HCT116 (cell line): ENCODE measurements at regions not wholly inside any gene's neighbourhood (a gene's known extent, or its start where the extent isn't known, plus 50 kb on each side); places are given as distances from the start of the nearest gene placed in this dataset.

ENCODE experiments used
- ATAC-seq: fragments of 200-7000 bp; cut with Tn5 transposase; 2 replicates; pipeline ENCODE4 v1.9.1; 2020; ENCODE audit warnings: mild to moderate bottlenecking, moderate library complexity
- BruUV-seq: library from RNA; stranded (reverse); fragments of 400-500 nt; replicated peaks from 2 replicates; lab custom pipeline; 2021; lab: Mats Ljungman, UMichigan
- CTCF ChIA-PET: fragments of 300-600 bp; sonication (Branson Sonifier 250); formaldehyde crosslinking; loops from one replicate; lab custom pipeline; 2021; ENCODE audit warnings: antibody characterized with exemption; lab: Charles Lee
- POLR2A ChIA-PET: fragments of 300-600, 350-600 bp; sonication (Branson Sonifier 250); formaldehyde crosslinking; loops from one replicate; lab custom pipeline; 2021; ENCODE audit warnings: antibody characterized with exemption; lab: Charles Lee
- RAD21 ChIA-PET, 2 experiments: fragments of 300-600 bp; sonication (Branson Sonifier 250); formaldehyde crosslinking; loops; one replicate each; lab custom pipeline; 2023; ENCODE audit warnings: low total read pairs in 2 of 2; ENCODE audit not compliant: uncharacterized antibody in 2 of 2, unreplicated experiment in 2 of 2, low non-redundant PET in 1 of 2; lab: Charles Lee
- DNase-seq: peaks from one replicate; pipeline ENCODE4 v3.0.0-alpha.2; 2010; ENCODE audit warnings: low read depth, low spot score
- H2AFZ ChIP-seq: fragments of 200-600 bp; shearing (Covaris generic), sonication (generic); 2 replicates; pipeline ENCODE4 v1.6.1; 2017; ENCODE audit warnings: low read depth, mixed run types, mixed read lengths, antibody characterized with exemption, low read length; ENCODE audit not compliant: poor library complexity, severe bottlenecking
- H3K27ac ChIP-seq: 2 replicates; pipeline ENCODE4 v1.5.1; 2012; ENCODE audit warnings: low read depth, low read length
- H3K27me3 ChIP-seq: fragments of 200-600 bp; sonication (generic); 2 replicates; pipeline ENCODE4 v1.6.1; 2016; ENCODE audit warnings: mixed run types, low read length, mixed read lengths; ENCODE audit not compliant: insufficient read depth
- H3K36me3 ChIP-seq, 2 experiments: fragments of 200-500 bp in 1 of 2; fragments of 200-600 bp in 1 of 2; sonication (Bioruptor generic) in 1 of 2; sonication (generic) in 1 of 2; 2 replicates each; pipeline versions ENCODE4 v1.5.1 to v1.6.1; 2014 to 2016; ENCODE audit warnings: low read length in 2 of 2, inconsistent platforms in 1 of 2, mixed read lengths in 1 of 2, mixed run types in 1 of 2; ENCODE audit not compliant: insufficient read depth in 2 of 2, control insufficient read depth in 1 of 2
- H3K4me1 ChIP-seq, 2 experiments: fragments of 200-600 bp in 1 of 2; sonication (generic) in 1 of 2; 2 replicates each; pipeline versions ENCODE4 v1.5.1 to v1.6.1; 2012 to 2017; ENCODE audit warnings: low read length in 2 of 2, inconsistent platforms in 1 of 2, mild to moderate bottlenecking in 1 of 2, mixed read lengths in 1 of 2, mixed run types in 1 of 2, moderate library complexity in 1 of 2; ENCODE audit not compliant: insufficient read depth in 2 of 2, control insufficient read depth in 1 of 2
- H3K4me2 ChIP-seq: fragments of 200-600 bp; sonication (generic); 2 replicates; pipeline ENCODE4 v1.6.1; 2017; ENCODE audit warnings: mixed run types, low read length, mixed read lengths
- H3K4me3 ChIP-seq, 2 experiments: fragments of 200-600 bp in 1 of 2; sonication (generic) in 1 of 2; replicated peaks in 1 of 2; 2 replicates each; pipeline ENCODE4 v1.5.1; 2011 to 2016; ENCODE audit warnings: low read length in 2 of 2, control low read depth in 1 of 2, low read depth in 1 of 2, mild to moderate bottlenecking in 1 of 2, mixed read lengths in 1 of 2, mixed run types in 1 of 2
- H3K79me2 ChIP-seq: fragments of 200-600 bp; sonication (generic); 2 replicates; pipeline ENCODE4 v1.6.1; 2017; ENCODE audit warnings: mild to moderate bottlenecking, mixed run types, low read length, moderate library complexity, mixed read lengths; ENCODE audit not compliant: insufficient read depth
- H3K9ac ChIP-seq: fragments of 200-600 bp; sonication (generic); 2 replicates; pipeline ENCODE4 v1.6.1; 2016; ENCODE audit warnings: low read length, mixed read lengths
- H3K9me2 ChIP-seq: fragments of 200-600 bp; sonication (generic), shearing (Covaris generic); 2 replicates; pipeline ENCODE4 v1.6.1; 2017; ENCODE audit warnings: mixed run types, mild to moderate bottlenecking, moderate library complexity; ENCODE audit not compliant: insufficient read depth
- H3K9me3 ChIP-seq, 2 experiments: fragments of 200-500 bp in 1 of 2; fragments of 200-600 bp in 1 of 2; sonication (Bioruptor generic) in 1 of 2; sonication (generic) in 1 of 2; 2 replicates each; pipeline ENCODE4 v1.6.1; 2014 to 2017; ENCODE audit warnings: low read length in 2 of 2, mixed read lengths in 2 of 2, inconsistent platforms in 1 of 2, low read depth in 1 of 2, mild to moderate bottlenecking in 1 of 2, mixed run types in 1 of 2, moderate library complexity in 1 of 2; ENCODE audit not compliant: control insufficient read depth in 1 of 2, insufficient read depth in 1 of 2
- H4K20me1 ChIP-seq: fragments of 200-600 bp; sonication (generic), shearing (Covaris generic); 2 replicates; pipeline ENCODE4 v1.6.1; 2017; ENCODE audit warnings: mixed run types, mild to moderate bottlenecking, moderate library complexity; ENCODE audit not compliant: insufficient read depth
- ATF3 ChIP-seq: IDR thresholded peaks from 2 replicates; pipeline ENCODE4 v1.6.1; 2012
- CEBPB ChIP-seq: IDR thresholded peaks from 2 replicates; pipeline ENCODE4 v1.6.1; 2012; ENCODE audit warnings: low read depth
- CTCF ChIP-seq, 3 experiments: fragments of 200-600 bp in 1 of 3; sonication (generic) in 1 of 3; IDR thresholded peaks in 2 of 3; conservative IDR thresholded peaks in 1 of 3; 2 replicates each; pipeline ENCODE4 v1.5.1; 2012 to 2017; ENCODE audit warnings: low read depth in 2 of 3, low read length in 2 of 3, antibody characterized with exemption in 1 of 3, borderline replicate concordance in 1 of 3, control low read depth in 1 of 3, mild to moderate bottlenecking in 1 of 3, mixed read lengths in 1 of 3, mixed run types in 1 of 3, moderate library complexity in 1 of 3; ENCODE audit not compliant: insufficient read depth in 1 of 3
- ELF1 ChIP-seq: IDR thresholded peaks from 2 replicates; pipeline ENCODE4 v1.6.1; 2012; ENCODE audit warnings: low read depth, borderline replicate concordance
- EZH2 ChIP-seq: fragments of 200-600 bp; sonication (generic); IDR thresholded peaks from 2 replicates; pipeline ENCODE4 v1.6.1; 2017; ENCODE audit warnings: antibody characterized with exemption, mixed run types
- FOSL1 ChIP-seq: IDR thresholded peaks from 2 replicates; pipeline ENCODE4 v1.6.1; 2012; ENCODE audit warnings: low read depth
- JUND ChIP-seq: IDR thresholded peaks from 2 replicates; pipeline ENCODE4 v1.6.1; 2012
- POLR2AphosphoS5 ChIP-seq: IDR thresholded peaks from 2 replicates; pipeline ENCODE4 v1.6.1; 2011; ENCODE audit warnings: mild to moderate bottlenecking, low read depth, low read length, moderate library complexity
- RAD21 ChIP-seq: IDR thresholded peaks from 2 replicates; pipeline ENCODE4 v1.6.1; 2012; ENCODE audit warnings: low read depth, mild to moderate bottlenecking
- SP1 ChIP-seq: IDR thresholded peaks from 2 replicates; pipeline ENCODE4 v1.6.1; 2012; ENCODE audit warnings: low read depth
- TCF7L2 ChIP-seq: IDR thresholded peaks from 2 replicates; pipeline ENCODE4 v1.7.0; 2011; ENCODE audit warnings: borderline replicate concordance, inconsistent platforms; ENCODE audit not compliant: insufficient read depth, insufficient read length; ENCODE audit errors: extremely low read depth
- ZNF274 ChIP-seq: fragments of 200-500 bp; sonication (Bioruptor generic); IDR thresholded peaks from 2 replicates; pipeline ENCODE4 v1.6.1; 2014; ENCODE audit warnings: mild to moderate bottlenecking, low read depth, low read length, inconsistent platforms
- intact Hi-C: fragments of 100-400 bp; cut with micrococcal nuclease; formaldehyde crosslinking; loops from 2 replicates; pipeline ENCODE4 v1.10.0; 2022
- TF ChIP-seq, protein P1 (sequence below): IDR thresholded peaks from 2 replicates; pipeline ENCODE4 v1.6.1; 2011; ENCODE audit warnings: mild to moderate bottlenecking, low read length, moderate library complexity; ENCODE audit not compliant: insufficient replicate concordance; ENCODE audit errors: extremely low read depth

DNA sequence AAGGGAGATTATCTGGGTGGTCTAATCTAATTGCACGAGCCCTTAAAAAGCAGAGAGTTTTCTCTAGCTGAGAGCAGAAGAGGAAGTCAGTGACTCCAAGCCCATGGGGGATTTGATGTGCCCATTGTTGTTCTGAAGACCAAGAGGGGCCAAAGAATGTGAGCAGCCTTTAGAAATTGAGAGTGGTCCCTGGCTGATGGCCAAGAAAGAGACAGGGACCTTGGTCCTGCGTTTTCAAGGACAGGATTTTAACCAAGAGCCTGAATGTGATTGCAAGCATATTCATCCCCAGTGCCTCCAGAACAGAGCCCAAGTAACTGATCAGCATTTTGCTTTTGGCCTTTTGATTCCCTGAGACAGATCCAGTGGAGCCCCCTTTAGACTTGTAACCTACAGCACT is 1353.9 kb downstream of the AACS start:
- ATAC-seq (no peak), DNase-seq (no peak)
- Histone ChIP-seq H2AFZ (no peak overlapping the region), H3K9ac (no peak overlapping the region), H3K9me3 (peaks cover 6 to 18% of the 10 kb centered on the region in 2 experiments; a peak in 2 of 4 replicates), H3K4me1 (no peaks in the 10 kb centered on the region), H3K36me3 (no peaks in the 10 kb centered on the region), H3K79me2 (no peaks in the 10 kb centered on the region), H3K4me3 (no peak overlapping the region), H3K27me3 (no peaks in the 10 kb centered on the region), H3K4me2 (no peak overlapping the region), H3K27ac (no peak overlapping the region), H4K20me1 (no peaks in the 10 kb centered on the region), H3K9me2 (no peaks in the 10 kb centered on the region)
- TF ChIP-seq, protein P1, sequence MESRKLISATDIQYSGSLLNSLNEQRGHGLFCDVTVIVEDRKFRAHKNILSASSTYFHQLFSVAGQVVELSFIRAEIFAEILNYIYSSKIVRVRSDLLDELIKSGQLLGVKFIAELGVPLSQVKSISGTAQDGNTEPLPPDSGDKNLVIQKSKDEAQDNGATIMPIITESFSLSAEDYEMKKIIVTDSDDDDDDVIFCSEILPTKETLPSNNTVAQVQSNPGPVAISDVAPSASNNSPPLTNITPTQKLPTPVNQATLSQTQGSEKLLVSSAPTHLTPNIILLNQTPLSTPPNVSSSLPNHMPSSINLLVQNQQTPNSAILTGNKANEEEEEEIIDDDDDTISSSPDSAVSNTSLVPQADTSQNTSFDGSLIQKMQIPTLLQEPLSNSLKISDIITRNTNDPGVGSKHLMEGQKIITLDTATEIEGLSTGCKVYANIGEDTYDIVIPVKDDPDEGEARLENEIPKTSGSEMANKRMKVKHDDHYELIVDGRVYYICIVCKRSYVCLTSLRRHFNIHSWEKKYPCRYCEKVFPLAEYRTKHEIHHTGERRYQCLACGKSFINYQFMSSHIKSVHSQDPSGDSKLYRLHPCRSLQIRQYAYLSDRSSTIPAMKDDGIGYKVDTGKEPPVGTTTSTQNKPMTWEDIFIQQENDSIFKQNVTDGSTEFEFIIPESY: no peak
- TF ChIP-seq SP1: no peak
- no peak for TF ChIP-seq TCF7L2
- TF ChIP-seq ZNF274: no peak
- no peak for TF ChIP-seq POLR2AphosphoS5
- RAD21 ChIA-PET: no interaction called here
- intact Hi-C loops: no loop called here
- CTCF ChIA-PET: no interaction called here
- POLR2A ChIA-PET: no interaction called here
- no TSS peak for BruUV-seq

DNA sequence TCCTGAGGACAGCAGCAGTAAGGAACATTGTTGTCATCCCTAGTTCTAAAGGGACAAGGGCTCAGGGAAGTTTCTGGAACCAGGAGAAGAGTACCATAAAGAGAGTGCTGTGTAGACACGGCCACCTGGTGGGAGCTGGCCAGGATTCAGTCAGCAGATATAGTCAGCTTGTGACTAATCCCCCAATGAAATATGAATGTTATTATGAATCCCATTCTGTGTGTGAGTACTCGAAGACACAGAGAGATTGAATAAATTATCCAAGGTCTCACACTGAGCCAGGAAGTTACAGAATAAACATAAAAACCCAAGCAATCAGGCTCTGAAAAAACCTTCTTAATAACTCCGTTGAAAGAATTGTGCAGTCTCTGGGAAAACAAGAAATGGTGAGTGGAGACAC is 1359.5 kb downstream of the AACS start:
- ChIA-PET POLR2A (no interaction called here), CTCF (no interaction called here), RAD21 (no interaction called here)
- TF ChIP-seq CTCF (IDR thresholded peaks at IDR 0.05 in 2 of 3, conservative IDR thresholded peaks at IDR 0.05 in 1 of 3; ENCODE audit: borderline replicate concordance in 1 of 3, insufficient read depth in 1 of 3, low read depth in 2 of 3, low read length in 2 of 3): no peak
- no peak for TF ChIP-seq CEBPB
- TF ChIP-seq FOSL1: no peak
- no peak for TF ChIP-seq ELF1
- TF ChIP-seq ATF3: no peak
- TF ChIP-seq RAD21: no peak
- no peak for TF ChIP-seq JUND
- no peak for TF ChIP-seq POLR2AphosphoS5
- no peak for TF ChIP-seq SP1
- no peak for TF ChIP-seq EZH2
- Histone ChIP-seq H3K9me3 (peaks cover 2 to 26% of the 10 kb centered on the region in 2 experiments; a peak in 2 of 4 replicates), H3K4me1 (no peaks in the 10 kb centered on the region), H3K4me2 (no peak overlapping the region), H3K27me3 (no peaks in the 10 kb centered on the region), H3K9ac (no peak overlapping the region), H4K20me1 (no peaks in the 10 kb centered on the region), H2AFZ (no peak overlapping the region), H3K9me2 (no peaks in the 10 kb centered on the region), H3K27ac (no peak overlapping the region), H3K36me3 (no peaks in the 10 kb centered on the region), H3K79me2 (no peaks in the 10 kb centered on the region), H3K4me3 (no peak overlapping the region)
- BruUV-seq: no TSS peak
- no peak for ATAC-seq
- intact Hi-C loops: no loop called here
- DNase-seq: no peak
